Muscle of leg (tissue), 3 donors: ENCODE measurements at regions not wholly inside any gene's neighbourhood (a gene's known extent, or its start where the extent isn't known, plus 50 kb on each side); places are given as distances from the start of the nearest gene placed in this dataset.
"Not testable (repeated sequence)": the region's sequence is repeated elsewhere in the genome, so short reads cannot be mapped to it uniquely, and the experiment has no call there.

Experiments
- DNase-seq: peaks from one replicate; pipeline ENCODE4 v3.0.0; 2013
- H3K27ac ChIP-seq: one replicate; pipeline ENCODE4 v1.5.1; 2013; ENCODE audit warnings: mild to moderate bottlenecking, low read length, control low read depth
- H3K27me3 ChIP-seq: one replicate; pipeline ENCODE4 v1.6.1; 2013; ENCODE audit warnings: low read length; ENCODE audit not compliant: control insufficient read depth, insufficient read depth
- H3K36me3 ChIP-seq: one replicate; pipeline ENCODE4 v1.6.1; 2013; ENCODE audit warnings: low read length; ENCODE audit not compliant: control insufficient read depth, insufficient read depth
- H3K4me1 ChIP-seq: one replicate; pipeline ENCODE4 v1.6.1; 2013; ENCODE audit warnings: low read length; ENCODE audit not compliant: control insufficient read depth, insufficient read depth
- H3K4me3 ChIP-seq: one replicate; pipeline ENCODE4 v1.5.1; 2013; ENCODE audit warnings: low read length, control low read depth
- H3K9me3 ChIP-seq: replicated peaks from 2 replicates; pipeline ENCODE4 v1.6.1; 2013; ENCODE audit warnings: low read depth, low read length; ENCODE audit not compliant: control insufficient read depth
- WGBS: methylation state at CpG from one replicate; pipeline ENCODE4 v1.1.5; 2013; ENCODE audit warnings: missing lambda C conversion rate; ENCODE audit not compliant: insufficient coverage; 5-methylcytosine and 5-hydroxymethylcytosine counted together

DNA sequence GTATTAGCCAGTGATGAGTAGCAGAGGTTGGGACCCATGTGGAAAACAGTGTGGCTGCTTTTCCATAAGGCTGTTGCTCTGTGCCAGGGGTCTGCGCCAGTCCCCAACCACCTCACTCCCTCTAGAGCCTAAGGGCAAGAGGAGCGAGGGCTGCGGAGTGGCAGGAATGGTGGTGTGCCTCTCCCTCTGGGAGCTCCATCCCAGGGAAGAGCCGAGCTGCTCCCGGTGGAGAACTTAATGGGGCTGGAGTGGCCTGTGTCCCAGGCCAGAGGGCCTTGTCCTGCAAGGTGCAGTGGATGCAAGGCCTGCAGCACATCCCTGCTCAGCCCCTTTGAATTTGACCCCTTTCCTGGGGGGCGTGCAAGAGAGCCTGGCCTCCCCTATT, 105.4 kb upstream of the GRXCR1 start:
- no peak for DNase-seq
- H3K27ac ChIP-seq = no peak overlapping the region
- no peaks in the 10 kb centered on the region for H3K36me3 ChIP-seq
- no peaks in the 10 kb centered on the region for H3K27me3 ChIP-seq
- no peaks in the 10 kb centered on the region for H3K9me3 ChIP-seq
- H3K4me1 ChIP-seq = no peaks in the 10 kb centered on the region
- no peak overlapping the region for H3K4me3 ChIP-seq
- WGBS = 93% methylated on average over 3 of the region's 6 CpGs

DNA sequence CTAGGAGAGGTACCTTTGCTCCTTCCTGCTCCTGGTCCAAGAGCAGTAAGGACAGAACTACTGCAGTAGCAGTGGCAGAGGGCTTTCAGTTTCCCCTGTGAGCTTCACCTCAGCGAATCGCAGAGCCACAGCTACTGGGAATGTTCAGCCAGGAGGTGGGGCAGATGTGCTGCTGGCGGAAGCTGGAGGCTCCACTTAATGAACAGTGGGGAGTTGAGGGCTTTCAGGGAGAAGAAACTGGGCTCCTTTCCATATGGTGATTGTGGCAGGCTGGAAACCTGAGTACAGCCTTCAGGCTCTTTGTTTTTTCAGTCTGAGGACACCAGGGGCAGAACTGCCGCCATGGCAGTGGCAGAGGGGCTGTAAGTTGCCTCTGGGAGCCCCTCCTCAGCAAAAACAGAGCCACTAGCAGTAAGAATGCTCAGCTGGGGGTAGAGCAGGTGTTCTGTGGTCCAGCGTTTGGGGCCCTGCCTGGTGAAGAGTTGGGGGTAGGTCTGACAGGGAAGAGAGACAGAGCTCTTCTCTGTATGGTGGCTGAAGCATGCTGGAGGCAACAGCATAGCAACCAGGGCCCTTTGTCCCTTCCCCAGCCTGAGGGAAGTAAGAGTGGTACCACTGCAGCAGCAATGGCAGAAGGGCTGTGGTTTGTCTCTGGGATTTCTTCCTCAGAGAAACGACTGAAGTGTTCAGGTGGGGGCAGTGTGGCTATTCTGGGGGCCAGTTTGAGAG, 106.0 kb upstream of the GRXCR1 start:
- no peaks in the 10 kb centered on the region for H3K9me3 ChIP-seq
- no peak overlapping the region for H3K4me3 ChIP-seq
- no peak overlapping the region for H3K27ac ChIP-seq
- DNase-seq = peak; percentile 1
- H3K27me3 ChIP-seq = no peaks in the 10 kb centered on the region
- whole genome bisulfite sequencing = 36% methylated on average over 6 of the region's 6 CpGs
- H3K36me3 ChIP-seq = no peaks in the 10 kb centered on the region
- no peaks in the 10 kb centered on the region for H3K4me1 ChIP-seq

DNA sequence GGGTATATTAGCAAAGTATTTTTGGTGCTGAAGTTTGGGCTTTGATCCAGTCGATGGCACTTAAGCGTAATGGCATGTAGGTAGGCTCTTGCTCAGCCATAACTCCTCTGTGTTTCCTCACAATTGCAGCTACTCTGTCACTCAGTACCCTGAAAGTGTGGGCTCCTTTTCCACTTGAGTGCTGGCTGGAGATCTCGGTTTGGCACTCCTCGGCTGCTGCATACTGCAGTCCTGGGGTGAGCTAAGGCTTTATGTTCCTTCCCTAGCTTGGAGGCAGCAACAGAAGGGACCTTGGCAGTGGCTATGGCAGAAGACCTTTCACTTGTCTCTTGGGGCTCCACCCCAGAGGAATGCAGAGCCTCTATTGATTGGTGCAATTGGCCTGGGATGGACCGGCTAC, 106.7 kb upstream of the GRXCR1 start:
- WGBS = 90% methylated on average over 2 of the region's 5 CpGs
- DNase-seq = no peak
- Histone ChIP-seq H3K27me3 (no peaks in the 10 kb centered on the region), H3K9me3 (no peaks in the 10 kb centered on the region), H3K36me3 (no peaks in the 10 kb centered on the region), H3K27ac (no peak overlapping the region), H3K4me3 (no peak overlapping the region), H3K4me1 (no peaks in the 10 kb centered on the region)

- no CpG with 5 or more reads among the region's 2 CpGs for WGBS
- Histone ChIP-seq H3K36me3 (no peaks in the 10 kb centered on the region), H3K27me3 (no peaks in the 10 kb centered on the region), H3K4me3 (no peak overlapping the region), H3K9me3 (no peaks in the 10 kb centered on the region), H3K4me1 (no peaks in the 10 kb centered on the region), H3K27ac (no peak overlapping the region)
- no peak for DNase-seq
Observed at GRCh38 chr4:42781315-42781714, 111.2 kb upstream of the GRXCR1 start.

GRCh38 chr4:42778349-42778748, 114.2 kb upstream of the GRXCR1 start:
- DNase-seq = no peak
- H3K4me1 ChIP-seq = no peaks in the 10 kb centered on the region
- no peak overlapping the region for H3K27ac ChIP-seq
- H3K36me3 ChIP-seq = no peaks in the 10 kb centered on the region
- 75% methylated on average over 2 of the region's 6 CpGs for WGBS
- H3K27me3 ChIP-seq = no peaks in the 10 kb centered on the region
- no peak overlapping the region for H3K4me3 ChIP-seq
- H3K9me3 ChIP-seq = no peaks in the 10 kb centered on the region

- 85% methylated on average over 3 of the region's 4 CpGs for WGBS
- no peaks in the 10 kb centered on the region for H3K36me3 ChIP-seq
- no peaks in the 10 kb centered on the region for H3K27me3 ChIP-seq
- no peak for DNase-seq
- H3K4me1 ChIP-seq = no peaks in the 10 kb centered on the region
- no peak overlapping the region for H3K27ac ChIP-seq
- H3K4me3 ChIP-seq = no peak overlapping the region
- no peaks in the 10 kb centered on the region for H3K9me3 ChIP-seq
Observed at GRCh38 chr4:42768125-42768748, 111.3 kb upstream of the ATP8A1 start.

DNA sequence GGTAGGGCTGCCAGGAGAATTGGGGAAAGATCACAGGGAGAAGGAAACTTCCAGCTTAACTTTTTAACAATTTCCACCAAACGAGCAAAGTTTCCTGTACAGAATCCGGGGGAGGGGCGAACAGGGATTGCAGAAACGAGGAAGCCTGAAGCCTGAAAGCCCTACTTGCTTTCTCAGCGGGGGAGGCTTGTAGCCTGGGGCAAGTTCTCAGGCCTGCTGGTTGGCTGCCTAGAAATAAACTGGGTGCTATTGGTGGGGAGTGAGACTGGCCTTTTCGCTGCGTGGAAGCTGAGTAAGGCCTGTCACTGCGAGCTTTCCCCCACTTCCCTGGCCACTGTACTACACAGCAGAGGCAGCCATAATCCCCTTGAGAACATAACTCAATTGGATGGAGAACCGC, 110.8 kb upstream of the ATP8A1 start:
- Histone ChIP-seq H3K36me3 (no peaks in the 10 kb centered on the region), H3K27ac (no peak overlapping the region), H3K4me3 (no peak overlapping the region), H3K9me3 (no peaks in the 10 kb centered on the region), H3K4me1 (no peaks in the 10 kb centered on the region), H3K27me3 (no peaks in the 10 kb centered on the region)
- WGBS = 77% methylated on average over 4 of the region's 9 CpGs
- no peak for DNase-seq

GRCh38 chr4:42761804-42762203, 104.9 kb upstream of the ATP8A1 start:
- H3K27ac ChIP-seq = no peak overlapping the region
- 14% methylated on average over 1 of the region's 2 CpGs for WGBS
- H3K36me3 ChIP-seq = no peaks in the 10 kb centered on the region
- no peaks in the 10 kb centered on the region for H3K9me3 ChIP-seq
- no peaks in the 10 kb centered on the region for H3K4me1 ChIP-seq
- H3K4me3 ChIP-seq = no peak overlapping the region
- DNase-seq = no peak
- H3K27me3 ChIP-seq = no peaks in the 10 kb centered on the region

DNA sequence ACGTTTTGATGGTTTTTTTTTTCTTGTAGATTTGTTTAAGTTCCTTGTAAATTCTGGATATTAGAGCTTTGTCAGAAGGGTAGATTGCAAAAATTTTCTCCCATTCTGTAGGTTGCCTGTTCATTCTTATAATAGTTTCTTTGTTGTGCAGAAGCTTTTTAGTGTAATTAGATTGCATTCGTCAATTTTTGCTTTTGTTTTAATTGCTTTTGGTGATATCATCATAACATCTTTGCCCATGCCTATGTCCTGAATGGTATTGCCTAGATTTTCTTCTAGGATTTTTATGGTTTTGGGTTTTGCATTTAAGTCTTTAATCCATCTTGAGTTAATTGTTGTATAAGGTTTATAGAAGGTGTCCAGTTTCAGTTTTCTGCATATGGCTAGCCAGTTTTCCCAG, 98.1 kb upstream of the ATP8A1 start:
- no CpG with 5 or more reads among the region's 2 CpGs for WGBS

DNA sequence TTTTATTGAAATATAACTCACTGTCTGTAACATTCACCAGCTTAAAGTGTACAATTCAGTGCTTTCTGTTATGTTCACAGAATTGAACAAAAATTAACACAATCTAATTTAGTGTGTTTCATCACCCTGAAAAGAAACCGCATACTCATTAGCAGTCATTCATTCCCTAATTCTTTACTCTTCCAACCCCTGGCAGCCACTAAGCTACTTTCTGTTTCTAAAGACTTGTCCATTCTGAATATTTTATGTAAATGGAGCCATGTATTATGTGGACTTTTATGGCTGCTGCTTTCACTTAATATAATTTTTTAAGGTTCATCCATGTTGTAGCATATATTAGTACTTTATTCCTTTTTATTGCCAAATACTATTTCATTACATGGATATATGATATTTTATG, 94.7 kb upstream of the ATP8A1 start:
- Histone ChIP-seq H3K36me3 (no peaks in the 10 kb centered on the region), H3K4me1 (no peaks in the 10 kb centered on the region), H3K4me3 (no peak overlapping the region), H3K27ac (no peak overlapping the region), H3K27me3 (no peaks in the 10 kb centered on the region), H3K9me3 (no peaks in the 10 kb centered on the region)
- DNase-seq = no peak
- no CpG with 5 or more reads among the region's 1 CpG for WGBS

More for the DNA sequence above, 98.1 kb upstream of the ATP8A1 start:
- not testable (repeated sequence) for H3K36me3 ChIP-seq, H3K4me3 ChIP-seq, H3K9me3 ChIP-seq, H3K27ac ChIP-seq, H3K4me1 ChIP-seq, DNase-seq, H3K27me3 ChIP-seq
